IMR-90 (cell line): ENCODE measurements at regions not wholly inside any gene's neighbourhood (a gene's known extent, or its start where the extent isn't known, plus 50 kb on each side); places are given as distances from the start of the nearest gene placed in this dataset.

Experiments used
- ATAC-seq: fragments of 200-7000 bp; cut with Tn5 transposase; 2 replicates; pipeline ENCODE4 v1.9.1; 2020; ENCODE audit warnings: low read depth, mild to moderate bottlenecking, moderate library complexity
- BruUV-seq: library from RNA; stranded (reverse); fragments of 400-500 nt; replicated peaks from 2 replicates; lab custom pipeline; 2021; lab: Mats Ljungman, UMichigan
- CTCF ChIA-PET: fragments of 300-600 bp; formaldehyde crosslinking; extraction: SDS; loops from one replicate; lab custom pipeline; 2021; ENCODE audit warnings: antibody characterized with exemption; lab: Yijun Ruan, JAX
- POLR2A ChIA-PET: fragments of 300-600 bp; sonication (Branson Sonifier 250); formaldehyde crosslinking; loops from one replicate; lab custom pipeline; 2022; ENCODE audit warnings: antibody characterized with exemption; ENCODE audit not compliant: unreplicated experiment; lab: Charles Lee
- DNase-seq: peaks from one replicate; pipeline ENCODE4 v3.0.0; 2013
- H2AFZ ChIP-seq: replicated peaks from 2 replicates; pipeline ENCODE3; 2013; ENCODE audit warnings: low read length, mild to moderate bottlenecking; ENCODE audit not compliant: poor library complexity
- H2AK5ac ChIP-seq: 2 replicates; pipeline ENCODE4 v1.6.1; 2013; ENCODE audit warnings: low read depth, low read length, inconsistent platforms
- H2AK9ac ChIP-seq: replicated peaks from 2 replicates; pipeline ENCODE3; 2013; ENCODE audit warnings: mild to moderate bottlenecking, low read depth, low read length, moderate library complexity; ENCODE audit not compliant: poor library complexity
- H2BK120ac ChIP-seq: 2 replicates; pipeline ENCODE4 v1.6.1; 2013; ENCODE audit warnings: low read depth, low read length, inconsistent platforms
- H2BK15ac ChIP-seq: 3 replicates; pipeline ENCODE4 v1.6.1; 2013; ENCODE audit warnings: low read depth, low read length, inconsistent platforms
- H2BK20ac ChIP-seq: 2 replicates; pipeline ENCODE4 v1.6.1; 2013; ENCODE audit warnings: low read depth, mild to moderate bottlenecking, inconsistent platforms, low read length, moderate library complexity
- H2BK5ac ChIP-seq: 2 replicates; pipeline ENCODE4 v1.6.1; 2013; ENCODE audit warnings: mild to moderate bottlenecking, low read depth, low read length, inconsistent platforms; ENCODE audit not compliant: poor library complexity, severe bottlenecking
- H3K14ac ChIP-seq: replicated peaks from 2 replicates; pipeline ENCODE4 v1.6.1; 2013; ENCODE audit warnings: low read depth, low read length, inconsistent platforms
- H3K18ac ChIP-seq: 2 replicates; pipeline ENCODE4 v1.6.1; 2013; ENCODE audit warnings: low read depth, low read length, control low read depth
- H3K23ac ChIP-seq: 2 replicates; pipeline ENCODE4 v1.6.1; 2013; ENCODE audit warnings: low read depth, low read length, inconsistent platforms
- H3K27ac ChIP-seq: 2 replicates; pipeline ENCODE4 v1.5.1; 2013; ENCODE audit warnings: mild to moderate bottlenecking, control low read depth, low read length; ENCODE audit not compliant: insufficient read depth
- H3K27me3 ChIP-seq: 2 replicates; pipeline ENCODE4 v1.6.1; 2013; ENCODE audit warnings: low read length; ENCODE audit not compliant: control insufficient read depth, insufficient read depth
- H3K36me3 ChIP-seq: 2 replicates; pipeline ENCODE4 v1.6.1; 2013; ENCODE audit warnings: low read length, mixed read lengths; ENCODE audit not compliant: control insufficient read depth, insufficient read depth
- H3K4ac ChIP-seq: 2 replicates; pipeline ENCODE4 v1.6.1; 2013; ENCODE audit warnings: low read depth, low read length, inconsistent platforms
- H3K4me1 ChIP-seq: 2 replicates; pipeline ENCODE4 v1.6.1; 2013; ENCODE audit warnings: low read length, mixed read lengths; ENCODE audit not compliant: control insufficient read depth, insufficient read depth
- H3K4me2 ChIP-seq: 2 replicates; pipeline ENCODE4 v1.6.1; 2013; ENCODE audit warnings: low read depth, mild to moderate bottlenecking, control low read depth, low read length, moderate library complexity
- H3K4me3 ChIP-seq: 2 replicates; pipeline ENCODE4 v1.5.1; 2013; ENCODE audit warnings: low read depth, mild to moderate bottlenecking, control low read depth, low read length, moderate library complexity; ENCODE audit not compliant: insufficient read depth
- H3K56ac ChIP-seq: 2 replicates; pipeline ENCODE4 v1.6.1; 2013; ENCODE audit warnings: low read length, inconsistent platforms; ENCODE audit not compliant: insufficient read depth; ENCODE audit errors: extremely low read depth
- H3K79me1 ChIP-seq, 2 experiments: 2 replicates each; pipeline ENCODE4 v1.6.1; 2013; ENCODE audit warnings: low read length in 2 of 2, inconsistent platforms in 1 of 2, low read depth in 1 of 2
- H3K9ac ChIP-seq: 2 replicates; pipeline ENCODE4 v1.6.1; 2013; ENCODE audit warnings: low read depth, low read length, control low read depth
- H3K9me1 ChIP-seq: 2 replicates; pipeline ENCODE4 v1.6.1; 2013; ENCODE audit warnings: low read length, inconsistent platforms; ENCODE audit not compliant: insufficient read depth
- H3K9me3 ChIP-seq: 2 replicates; pipeline ENCODE4 v1.6.1; 2013; ENCODE audit warnings: low read length; ENCODE audit not compliant: control insufficient read depth, insufficient read depth
- H4K20me1 ChIP-seq: 2 replicates; pipeline ENCODE4 v1.6.1; 2013; ENCODE audit warnings: low read length, inconsistent platforms; ENCODE audit not compliant: insufficient read depth
- H4K5ac ChIP-seq: 2 replicates; pipeline ENCODE4 v1.6.1; 2013; ENCODE audit warnings: mild to moderate bottlenecking, low read depth, low read length, control low read depth
- H4K8ac ChIP-seq, 2 experiments: 2 replicates each; pipeline ENCODE4 v1.6.1; 2013; ENCODE audit warnings: low read depth in 2 of 2, low read length in 2 of 2, control low read depth in 1 of 2, inconsistent platforms in 1 of 2
- H4K91ac ChIP-seq: 2 replicates; pipeline ENCODE4 v1.6.1; 2013; ENCODE audit warnings: low read depth, low read length, inconsistent platforms; ENCODE audit not compliant: insufficient read depth
- CEBPB ChIP-seq: IDR thresholded peaks from 2 replicates; pipeline ENCODE4 v1.6.1; 2012; ENCODE audit warnings: low read depth, low read length, improper control_type of control experiment
- CHD1 ChIP-seq: IDR thresholded peaks from 2 replicates; pipeline ENCODE4 v1.6.1; 2012; ENCODE audit warnings: low read depth, low read length, improper control_type of control experiment
- MXI1 ChIP-seq: IDR thresholded peaks from 2 replicates; pipeline ENCODE4 v1.6.1; 2012; ENCODE audit warnings: low read depth, mild to moderate bottlenecking, low read length, moderate library complexity, borderline replicate concordance
- NFE2L2 ChIP-seq: fragments of 150-350 bp; IDR thresholded peaks from 2 replicates; pipeline ENCODE4 v1.6.1; 2016; ENCODE audit warnings: low read depth, mild to moderate bottlenecking, low read length
- WGBS, 2 experiments: methylation state at CpG; one replicate each; pipeline versions ENCODE4 v1.1.5 to v1.1.7; 2013; ENCODE audit warnings: missing lambda C conversion rate in 2 of 2; ENCODE audit not compliant: insufficient read length in 1 of 2; ENCODE audit errors: extremely low coverage in 2 of 2; 5-methylcytosine and 5-hydroxymethylcytosine counted together
- dilution Hi-C: fragments of 300-500 bp; cut with HindIII; formaldehyde crosslinking; loops from one replicate; pipeline ENCODE4 v1.14.3; 2018; ENCODE audit warnings: low sequenced_read_pairs; ENCODE audit not compliant: unreplicated experiment
- in situ Hi-C: fragments of 300-500 bp; cut with MboI; formaldehyde crosslinking; loops from 3 replicates; pipeline ENCODE4 v1.14.3; 2019; ENCODE audit warnings: low sequenced_read_pairs, inconsistent platforms, mixed read lengths
- intact Hi-C: fragments of 100-400 bp; cut with micrococcal nuclease; formaldehyde crosslinking; loops from 2 replicates; pipeline ENCODE4 v1.10.0; 2022
- TF ChIP-seq, protein P1 (sequence below): conservative IDR thresholded peaks from 2 replicates; pipeline ENCODE4 v1.5.1; 2012; ENCODE audit warnings: mild to moderate bottlenecking, low read depth, low read length, improper control_type of control experiment
- TF ChIP-seq, protein P2 (sequence below): fragments of 150-350 bp; IDR thresholded peaks from 2 replicates; pipeline ENCODE4 v1.6.1; 2017; ENCODE audit warnings: mild to moderate bottlenecking, antibody characterized with exemption, low read length, low read depth
- TF ChIP-seq, protein P3 (sequence below): fragments of 150-350 bp; IDR thresholded peaks from 2 replicates; pipeline ENCODE4 v1.6.1; 2016; ENCODE audit warnings: low read depth, mild to moderate bottlenecking, low read length, moderate library complexity, borderline replicate concordance

DNA sequence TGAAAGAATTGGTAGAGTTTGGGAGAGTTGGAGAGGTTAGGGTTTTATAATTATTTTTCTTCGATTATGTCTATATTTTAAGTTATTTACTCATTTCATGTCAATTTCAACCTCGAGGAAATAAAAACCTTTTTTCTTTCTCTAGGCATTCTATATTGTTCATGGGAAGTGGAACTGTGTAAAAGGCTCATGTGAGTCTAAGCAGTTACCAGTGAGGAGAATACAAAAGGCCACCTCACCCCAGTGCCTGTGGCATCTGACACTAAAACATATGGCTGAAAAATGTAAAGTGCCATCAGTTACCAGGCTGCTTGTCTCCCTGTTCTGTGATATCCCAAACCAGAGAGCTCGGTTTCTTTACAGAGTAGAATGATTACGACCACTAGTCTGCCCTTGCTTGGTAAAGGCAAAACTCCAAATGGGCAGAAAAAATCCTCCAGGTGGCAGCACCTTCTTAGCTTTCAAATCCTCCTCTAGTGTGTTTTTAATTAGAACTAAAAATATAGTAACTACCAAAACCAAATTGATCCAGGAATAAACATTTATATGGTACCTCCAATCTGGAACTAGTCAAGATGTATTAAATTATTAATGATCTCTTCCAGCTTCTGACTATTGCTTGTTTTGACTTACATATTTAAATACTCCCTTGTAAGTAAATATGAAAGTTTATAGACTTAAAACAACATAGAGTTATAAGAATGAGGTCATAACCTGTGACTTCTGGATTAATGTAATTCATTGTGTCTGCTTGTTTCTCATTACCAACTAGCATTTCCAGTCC is 122.6 kb upstream of the MCHR2 start (continued):
- TF ChIP-seq, protein P1, sequence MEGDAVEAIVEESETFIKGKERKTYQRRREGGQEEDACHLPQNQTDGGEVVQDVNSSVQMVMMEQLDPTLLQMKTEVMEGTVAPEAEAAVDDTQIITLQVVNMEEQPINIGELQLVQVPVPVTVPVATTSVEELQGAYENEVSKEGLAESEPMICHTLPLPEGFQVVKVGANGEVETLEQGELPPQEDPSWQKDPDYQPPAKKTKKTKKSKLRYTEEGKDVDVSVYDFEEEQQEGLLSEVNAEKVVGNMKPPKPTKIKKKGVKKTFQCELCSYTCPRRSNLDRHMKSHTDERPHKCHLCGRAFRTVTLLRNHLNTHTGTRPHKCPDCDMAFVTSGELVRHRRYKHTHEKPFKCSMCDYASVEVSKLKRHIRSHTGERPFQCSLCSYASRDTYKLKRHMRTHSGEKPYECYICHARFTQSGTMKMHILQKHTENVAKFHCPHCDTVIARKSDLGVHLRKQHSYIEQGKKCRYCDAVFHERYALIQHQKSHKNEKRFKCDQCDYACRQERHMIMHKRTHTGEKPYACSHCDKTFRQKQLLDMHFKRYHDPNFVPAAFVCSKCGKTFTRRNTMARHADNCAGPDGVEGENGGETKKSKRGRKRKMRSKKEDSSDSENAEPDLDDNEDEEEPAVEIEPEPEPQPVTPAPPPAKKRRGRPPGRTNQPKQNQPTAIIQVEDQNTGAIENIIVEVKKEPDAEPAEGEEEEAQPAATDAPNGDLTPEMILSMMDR = peak; percentile 87

DNA sequence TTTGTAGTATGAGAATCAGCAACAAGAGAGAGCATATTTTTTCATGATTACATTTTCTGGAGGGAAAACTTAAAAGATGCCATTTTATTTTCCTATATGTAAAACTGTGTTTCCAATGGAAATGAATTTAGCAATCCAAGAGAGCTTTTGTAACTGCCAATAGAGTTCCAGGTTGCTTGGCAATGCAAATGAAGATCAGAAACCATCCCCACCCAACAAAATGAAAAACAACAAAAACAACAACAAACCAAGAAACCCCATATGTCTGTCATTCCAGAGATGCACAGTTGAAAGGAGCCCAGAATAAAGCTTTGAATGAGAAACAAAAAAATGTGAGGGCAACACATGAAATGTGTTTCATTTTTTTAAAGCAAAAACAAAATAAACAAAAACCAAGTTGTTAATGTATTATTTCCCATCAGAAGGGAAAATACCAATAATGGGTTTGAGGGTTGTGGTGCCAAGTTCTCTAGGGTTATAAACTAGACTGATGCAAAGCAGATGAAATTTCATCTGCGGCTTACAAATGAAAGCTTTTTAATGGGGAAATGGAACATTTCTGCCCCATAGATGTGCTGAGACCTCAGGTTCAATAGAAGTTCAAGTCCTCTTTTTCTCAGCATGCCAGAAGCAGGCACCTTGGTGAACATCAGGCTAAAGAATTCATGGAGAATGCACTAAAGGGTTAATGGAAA is 121.5 kb upstream of the MCHR2 start:
- Histone ChIP-seq H4K20me1 (no peaks in the 10 kb centered on the region), H3K4me3 (no peak overlapping the region), H2AFZ (no peak overlapping the region), H2AK5ac (no peak overlapping the region), H2BK20ac (no peak overlapping the region), H2BK5ac (no peak overlapping the region), H3K27me3 (peaks cover 46% of the 10 kb centered on the region), H3K14ac (no peak overlapping the region), H2AK9ac (no peak overlapping the region), H4K8ac (no peak overlapping the region), H2BK120ac (no peak overlapping the region), H3K36me3 (no peaks in the 10 kb centered on the region), H3K4ac (no peak overlapping the region), H3K4me1 (no peaks in the 10 kb centered on the region), H3K4me2 (no peak overlapping the region), H3K9ac (no peak overlapping the region), H3K23ac (no peak overlapping the region), H3K27ac (no peak overlapping the region), H4K5ac (no peak overlapping the region), H3K9me3 (no peaks in the 10 kb centered on the region), H3K56ac (no peak overlapping the region), H3K9me1 (no peaks in the 10 kb centered on the region), H3K18ac (no peak overlapping the region), H4K91ac (no peak overlapping the region), H3K79me1 (no peaks in the 10 kb centered on the region), H2BK15ac (no peak overlapping the region)
- no peak for DNase-seq
- WGBS, 2 experiments = no CpG with 5 or more reads among the region's 1 CpG
- BruUV-seq = no TSS peak
- intact Hi-C loops = loop anchor here (1.0 to 10.0 kb wide), 5 partner anchors 119 to 612 kb away; no protein-coding TSS in a partner anchor
- in situ Hi-C loops = loop anchor here (10.0 kb wide), 1 partner anchor 549 kb away; no protein-coding TSS in a partner anchor
- CTCF ChIA-PET = interaction anchor here (1.1 to 2.1 kb wide), 4 partner anchors 9 to 345 kb away, joined by 3 to 6 read pairs (median 4); no protein-coding TSS in a partner anchor
- dilution Hi-C loops = loop anchor here (25.0 kb wide), 2 partner anchors 347 to 522 kb away; partner anchors contain the start of gene SIM1
- POLR2A ChIA-PET = no interaction called here
- no peak for ATAC-seq
- TF ChIP-seq, protein P2, sequence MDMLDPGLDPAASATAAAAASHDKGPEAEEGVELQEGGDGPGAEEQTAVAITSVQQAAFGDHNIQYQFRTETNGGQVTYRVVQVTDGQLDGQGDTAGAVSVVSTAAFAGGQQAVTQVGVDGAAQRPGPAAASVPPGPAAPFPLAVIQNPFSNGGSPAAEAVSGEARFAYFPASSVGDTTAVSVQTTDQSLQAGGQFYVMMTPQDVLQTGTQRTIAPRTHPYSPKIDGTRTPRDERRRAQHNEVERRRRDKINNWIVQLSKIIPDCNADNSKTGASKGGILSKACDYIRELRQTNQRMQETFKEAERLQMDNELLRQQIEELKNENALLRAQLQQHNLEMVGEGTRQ = no peak
- TF ChIP-seq NFE2L2 (no peak), CEBPB (no peak), MXI1 (no peak), CHD1 (no peak)
- TF ChIP-seq, protein P1 = no peak
- TF ChIP-seq, protein P3, sequence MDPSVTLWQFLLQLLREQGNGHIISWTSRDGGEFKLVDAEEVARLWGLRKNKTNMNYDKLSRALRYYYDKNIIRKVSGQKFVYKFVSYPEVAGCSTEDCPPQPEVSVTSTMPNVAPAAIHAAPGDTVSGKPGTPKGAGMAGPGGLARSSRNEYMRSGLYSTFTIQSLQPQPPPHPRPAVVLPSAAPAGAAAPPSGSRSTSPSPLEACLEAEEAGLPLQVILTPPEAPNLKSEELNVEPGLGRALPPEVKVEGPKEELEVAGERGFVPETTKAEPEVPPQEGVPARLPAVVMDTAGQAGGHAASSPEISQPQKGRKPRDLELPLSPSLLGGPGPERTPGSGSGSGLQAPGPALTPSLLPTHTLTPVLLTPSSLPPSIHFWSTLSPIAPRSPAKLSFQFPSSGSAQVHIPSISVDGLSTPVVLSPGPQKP = no peak
